GM21390 (cell line): ENCODE measurements at regions not wholly inside any gene's neighbourhood (a gene's known extent, or its start where the extent isn't known, plus 50 kb on each side); places are given as distances from the start of the nearest gene placed in this dataset.

ENCODE experiments used
- ATAC-seq: cut with Tn5 transposase; IDR thresholded peaks from one replicate; pipeline ENCODE4 v1.9.1; 2021; ENCODE audit not compliant: unreplicated experiment

GRCh38 chr11:23022854-23023253 is 162.6 kb upstream of the CCDC179 start:
- ATAC-seq, result no peak

- no peak for ATAC-seq
Observed at GRCh38 chr11:23023319-23023718, 163.0 kb upstream of the CCDC179 start.

DNA sequence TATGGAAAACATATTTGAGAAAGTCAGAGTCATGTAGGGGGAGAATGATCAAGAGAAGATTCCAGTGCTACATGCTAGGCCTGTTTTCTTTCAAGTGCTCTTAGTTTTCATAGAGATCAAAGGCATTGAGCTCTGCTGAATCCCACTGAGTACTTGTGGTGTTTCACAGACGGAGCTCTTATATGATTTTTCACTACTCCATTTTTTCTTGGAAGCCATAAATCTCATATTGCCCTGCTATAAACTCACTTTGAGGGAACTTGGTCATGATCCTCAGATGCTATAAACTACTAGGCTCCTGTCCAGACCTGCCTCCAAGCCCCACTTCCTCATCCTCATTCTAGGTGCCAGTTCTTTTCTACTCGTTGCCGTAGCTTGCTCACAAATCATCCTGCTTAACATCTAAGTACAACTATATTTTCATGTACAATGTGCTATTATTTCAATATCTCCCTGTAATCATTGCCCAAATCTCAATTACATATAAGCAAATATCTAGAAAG is 180.8 kb upstream of the CCDC179 start:
- no peak for ATAC-seq

DNA sequence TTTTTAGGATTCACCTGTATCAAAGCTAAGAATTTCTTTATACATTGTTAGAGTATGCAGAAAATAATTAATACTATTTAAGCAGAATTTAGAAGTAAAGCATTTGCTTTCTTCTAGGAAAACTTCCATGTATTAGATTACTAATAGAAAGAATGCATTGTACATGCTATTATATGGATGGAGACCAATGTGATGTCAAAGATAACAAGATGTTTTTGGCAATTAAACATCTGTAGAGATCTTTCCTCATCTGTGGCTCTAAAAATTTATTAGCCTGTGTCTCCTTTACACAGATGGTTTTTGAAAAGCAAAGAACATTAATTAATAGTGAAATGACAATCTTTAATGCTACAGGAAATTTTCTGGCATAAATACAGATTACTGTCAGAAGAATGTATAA is 198.4 kb upstream of the CCDC179 start:
- ATAC-seq, result no peak

- no peak for ATAC-seq
Observed at GRCh38 chr11:23063276-23063675, 203.0 kb upstream of the CCDC179 start.

DNA sequence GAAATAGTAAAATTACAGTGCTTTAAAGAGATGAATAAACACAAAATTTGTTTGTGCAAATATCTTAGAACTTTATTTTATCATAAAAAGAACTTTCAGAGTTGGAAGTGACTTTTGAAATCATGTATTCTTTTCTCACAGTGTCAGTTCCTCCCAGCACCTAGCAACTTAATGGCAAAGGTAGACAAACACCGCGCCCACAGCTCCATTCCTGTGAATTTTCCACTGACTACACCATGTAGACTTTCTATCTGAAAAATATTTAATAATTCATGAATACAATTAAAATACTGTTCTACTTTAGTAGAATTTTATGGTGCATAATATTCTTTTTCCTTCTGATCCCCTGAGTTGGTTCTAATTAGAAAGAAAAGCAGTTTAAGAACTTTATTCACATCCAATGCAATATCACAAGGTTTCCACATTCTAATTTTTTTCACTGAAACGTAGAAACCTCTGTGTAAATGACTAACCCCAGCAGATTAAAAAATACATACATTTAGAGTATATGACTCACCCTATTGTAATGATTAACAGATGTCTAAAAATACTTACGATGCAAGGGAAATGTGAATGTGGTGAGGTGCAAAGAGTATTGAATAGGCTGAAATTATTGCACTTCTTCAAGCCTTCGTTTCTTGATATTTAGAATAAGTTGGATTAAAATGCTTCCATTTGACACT is 218.2 kb upstream of the CCDC179 start:
- ATAC-seq, result peak; percentile 84

DNA sequence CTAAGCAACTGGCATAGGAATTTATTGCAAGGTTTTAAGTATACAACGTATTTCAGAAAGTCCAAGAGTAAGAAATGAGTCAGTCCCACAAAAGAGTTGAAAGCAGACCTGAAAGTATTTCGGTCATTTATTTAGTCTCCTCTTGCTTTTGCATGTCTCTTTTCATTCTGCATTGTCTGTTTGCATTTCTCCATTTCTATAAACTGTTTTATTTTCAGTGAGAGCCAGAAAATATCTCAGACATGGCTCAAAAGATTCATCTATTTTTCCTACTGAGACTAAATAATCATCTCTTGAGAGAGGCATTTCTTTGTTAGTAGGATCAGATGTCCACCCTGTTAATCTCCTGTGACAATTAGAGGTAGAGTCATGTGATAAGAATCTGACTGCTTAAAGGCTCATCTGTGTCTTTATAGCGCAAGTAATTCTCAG is 219.1 kb upstream of the CCDC179 start:
- ATAC-seq, result peak; percentile 79

DNA sequence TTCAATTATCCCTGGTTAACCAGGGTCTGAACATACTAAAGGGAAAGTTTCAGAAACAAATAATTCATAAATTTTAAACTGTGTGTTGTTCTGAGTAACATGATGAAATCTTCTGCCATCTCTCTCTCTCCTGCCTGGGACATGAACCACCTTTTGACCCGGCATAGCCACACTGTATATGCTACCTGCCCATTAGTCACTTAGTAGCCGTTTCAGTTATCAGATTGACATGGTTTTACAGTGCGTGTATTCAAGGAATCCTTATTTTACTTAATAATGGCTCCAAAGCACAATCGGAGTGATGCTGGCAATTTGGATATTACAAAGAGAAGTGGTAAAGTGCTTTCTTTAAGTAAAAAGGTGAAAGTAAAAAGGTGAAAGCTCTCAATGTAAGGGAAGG is 227.1 kb upstream of the CCDC179 start:
- no peak for ATAC-seq

DNA sequence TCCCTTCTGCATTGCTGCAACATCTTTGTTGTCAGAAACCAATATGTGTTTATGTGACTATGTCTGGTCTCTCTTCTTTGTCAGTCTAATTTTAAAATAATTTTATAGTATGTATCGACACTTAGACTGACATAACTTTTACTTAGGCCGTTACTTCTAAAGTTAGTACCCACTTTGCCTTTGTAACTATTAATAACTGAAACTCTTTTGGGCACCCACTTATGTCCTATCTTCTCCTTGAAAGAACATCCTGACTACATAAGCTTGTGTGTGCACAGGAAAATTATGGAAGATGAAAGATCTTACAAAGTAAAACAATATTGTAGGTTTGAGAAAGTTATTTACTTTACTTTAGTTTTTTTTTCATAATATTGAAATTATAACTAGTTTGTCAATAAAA is 230.4 kb upstream of the CCDC179 start:
- ATAC-seq, result no peak

DNA sequence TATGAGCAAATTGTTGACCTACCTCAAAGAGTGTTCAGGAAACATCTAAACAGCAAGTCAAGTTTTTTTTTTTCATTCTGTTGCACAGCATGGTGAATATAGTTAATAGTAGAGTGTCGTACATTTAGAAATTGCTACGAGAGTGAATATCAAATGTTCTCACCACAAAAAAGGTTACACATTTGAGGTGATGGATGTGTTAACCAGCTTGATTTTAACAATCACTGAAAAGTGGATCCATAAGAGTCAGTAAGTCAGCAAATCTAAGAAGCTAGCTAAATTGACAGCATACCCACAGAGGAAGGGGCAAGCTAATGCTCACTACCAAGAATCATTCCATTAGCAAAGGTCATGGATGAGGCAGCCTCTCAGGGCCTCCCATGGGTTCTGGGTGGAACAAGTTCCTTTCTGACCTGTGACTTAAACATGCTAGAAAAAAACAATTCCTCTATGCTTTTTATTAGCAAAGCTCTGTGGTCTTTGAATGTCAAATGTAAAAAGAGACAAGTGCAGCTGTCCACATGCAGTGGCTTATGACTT is 235.4 kb upstream of the CCDC179 start:
- ATAC-seq, result no peak

DNA sequence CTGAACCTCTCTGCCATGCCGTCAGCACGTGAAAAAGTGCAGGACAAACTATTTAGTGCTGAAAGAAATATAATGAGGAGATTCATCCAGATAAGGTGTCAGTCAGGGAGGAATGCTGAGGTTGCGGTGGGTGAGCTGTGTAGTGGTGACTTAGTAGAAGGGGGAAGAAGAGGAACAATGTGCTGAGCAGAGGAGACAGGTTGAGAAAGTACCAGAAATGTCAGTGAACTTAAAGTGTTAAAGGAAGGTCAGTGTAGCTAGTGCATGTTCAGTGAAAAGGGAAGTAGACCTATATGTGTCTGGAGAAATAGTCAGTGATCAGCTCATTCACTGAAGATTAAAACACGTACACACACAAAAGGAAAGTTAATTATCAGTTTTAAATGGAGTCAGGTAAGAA is 237.6 kb upstream of the CCDC179 start:
- ATAC-seq, result no peak

- ATAC-seq, result no peak
Observed at GRCh38 chr11:23099256-23099655, 239.0 kb upstream of the CCDC179 start.

GRCh38 chr11:23100726-23101125 is 240.5 kb upstream of the CCDC179 start:
- ATAC-seq, result no peak

- ATAC-seq, result no peak
Observed at GRCh38 chr11:23103416-23103815, 243.1 kb upstream of the CCDC179 start.

GRCh38 chr11:23111527-23111926 is 251.3 kb upstream of the CCDC179 start:
- no peak for ATAC-seq

DNA sequence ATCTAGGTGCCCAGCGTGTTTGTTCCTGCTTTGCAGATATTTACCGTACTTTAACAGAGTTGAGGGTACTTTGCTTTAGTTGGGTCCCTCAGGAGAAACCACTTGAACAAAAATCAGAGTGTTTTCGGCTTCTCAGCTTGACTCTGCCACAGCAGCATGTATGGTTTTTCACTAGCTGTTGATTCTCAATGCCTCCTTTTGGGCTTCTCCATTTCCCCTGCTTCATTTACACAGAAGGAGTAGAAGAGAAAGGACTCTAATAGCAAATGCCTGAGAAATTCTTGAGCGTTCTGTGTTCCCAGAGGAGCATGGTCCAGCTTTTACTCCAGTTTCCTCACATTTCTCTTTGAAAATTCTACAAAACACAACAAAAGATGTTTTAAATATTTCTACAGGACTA is 252.1 kb upstream of the CCDC179 start:
- no peak for ATAC-seq

DNA sequence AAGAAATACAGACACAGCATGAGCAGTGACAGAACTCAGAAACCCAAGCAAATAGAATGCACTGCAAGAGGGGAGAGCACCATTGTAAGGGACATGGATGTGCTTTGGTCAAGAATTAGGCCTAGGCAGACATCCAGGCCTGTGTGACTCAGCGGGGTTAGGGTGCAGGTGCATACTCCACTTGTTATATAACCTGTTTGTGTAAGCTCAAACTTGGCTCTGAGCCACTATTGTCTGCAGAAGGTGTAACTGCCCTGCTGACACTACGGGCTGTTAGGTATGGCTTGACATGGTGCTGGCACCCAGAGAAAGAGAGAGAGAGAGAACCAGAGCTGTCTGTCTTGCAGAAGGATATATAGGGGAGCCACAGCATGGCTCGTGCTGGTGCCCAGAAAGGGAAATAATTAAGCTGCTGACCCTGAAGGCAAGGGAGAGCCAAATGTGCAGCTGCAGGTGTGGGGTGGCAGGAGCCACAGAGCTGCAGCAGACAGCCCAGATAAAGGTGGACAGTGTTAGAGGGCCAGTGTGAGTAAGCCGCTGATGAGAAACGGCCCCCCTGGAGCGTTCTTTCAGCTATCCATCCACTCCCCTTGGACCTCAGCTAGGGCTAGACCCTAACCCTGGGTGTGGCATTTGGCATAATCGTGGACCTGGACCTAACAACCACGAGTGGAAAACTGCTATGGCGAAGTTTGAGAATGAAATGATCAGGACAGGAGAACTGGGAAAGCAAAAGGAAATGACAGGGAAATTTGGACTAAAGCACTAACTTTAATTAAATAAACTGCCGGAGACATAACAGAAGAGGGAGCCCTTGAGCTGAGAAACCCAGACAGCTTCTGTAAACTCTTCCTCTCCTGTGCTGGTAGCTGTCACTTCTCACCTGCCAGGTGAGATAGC is 253.0 kb upstream of the CCDC179 start:
- ATAC-seq, result peak; percentile 62

DNA sequence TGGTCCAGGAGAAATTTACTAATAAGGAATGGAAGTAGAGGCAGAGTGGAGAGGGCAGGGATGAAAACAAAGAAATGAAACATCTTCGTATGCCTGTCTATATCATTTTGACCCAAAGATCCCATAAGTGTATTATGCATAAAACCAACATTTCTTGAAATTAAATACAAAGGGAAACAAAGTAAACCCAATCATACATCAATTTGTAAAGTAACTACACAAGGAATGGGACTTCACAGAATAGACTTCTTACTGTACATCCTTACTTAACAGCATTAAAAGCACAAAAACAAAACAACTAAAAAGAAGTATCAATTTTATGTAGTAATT is 253.6 kb upstream of the CCDC179 start:
- ATAC-seq, result no peak

- no peak for ATAC-seq
Observed at GRCh38 chr11:23123753-23124152, 263.5 kb upstream of the CCDC179 start.

GRCh38 chr11:23124249-23124648 is 264.0 kb upstream of the CCDC179 start:
- ATAC-seq, result no peak

GRCh38 chr11:23124996-23125395 is 264.7 kb upstream of the CCDC179 start:
- ATAC-seq, result no peak

- ATAC-seq, result no peak
Observed at GRCh38 chr11:23127706-23128105, 267.4 kb upstream of the CCDC179 start.
